ENCODE measurements at regions not wholly inside any gene's neighbourhood (a gene's known extent, or its start where the extent isn't known, plus 50 kb on each side); places are given as distances from the start of the nearest gene placed in this dataset.

GRCh38 chr1:38210021-38210894 is 163.7 kb upstream of the POU3F1 start:
- Histone ChIP-seq H3K4me3 (no peak overlapping the region), H3K4me1 (ENCODE audit: control insufficient read depth in 1 of 2, low read depth in 2 of 2) (no peaks in the 10 kb centered on the region), H3K36me3 (no peaks in the 10 kb centered on the region), H3K27me3 (replicated peaks; ENCODE audit: insufficient read depth) (no peaks in the 10 kb centered on the region), H3K27ac (no peak overlapping the region), H3K9me3 (no peaks in the 10 kb centered on the region)
- no peak for DNase-seq (ENCODE audit: low spot score)
- TF ChIP-seq CTCF (IDR thresholded peaks at IDR 0.05), result no peak
- no peak for ATAC-seq (ENCODE audit: insufficient number of reproducible peaks, low FRiP score, low read depth)

- Histone ChIP-seq H3K4me1 (ENCODE audit: control insufficient read depth in 1 of 2, low read depth in 2 of 2) (no peaks in the 10 kb centered on the region), H3K27ac (no peak overlapping the region), H3K36me3 (no peaks in the 10 kb centered on the region), H3K4me3 (no peak overlapping the region), H3K9me3 (no peaks in the 10 kb centered on the region), H3K27me3 (replicated peaks; ENCODE audit: insufficient read depth) (no peaks in the 10 kb centered on the region)
- DNase-seq (ENCODE audit: low spot score) (no peak), ATAC-seq (ENCODE audit: insufficient number of reproducible peaks, low FRiP score, low read depth) (no peak)
- TF ChIP-seq CTCF (IDR thresholded peaks at IDR 0.05), result no peak
Measured at GRCh38 chr1:38208716-38209632, 162.4 kb upstream of the POU3F1 start.

- H3K27ac ChIP-seq, result no peak overlapping the region
- H3K36me3 ChIP-seq, result no peaks in the 10 kb centered on the region
- H3K27me3 ChIP-seq (replicated peaks; ENCODE audit: insufficient read depth), result no peaks in the 10 kb centered on the region
- ATAC-seq (ENCODE audit: insufficient number of reproducible peaks, low FRiP score, low read depth) (no peak), DNase-seq (ENCODE audit: low spot score) (no peak)
- H3K4me3 ChIP-seq, result no peak overlapping the region
- no peaks in the 10 kb centered on the region for H3K9me3 ChIP-seq
- no peak for TF ChIP-seq CTCF (IDR thresholded peaks at IDR 0.05)
- no peaks in the 10 kb centered on the region for H3K4me1 ChIP-seq (ENCODE audit: control insufficient read depth in 1 of 2, low read depth in 2 of 2)
Measured at GRCh38 chr1:38207906-38208305, 161.3 kb upstream of the POU3F1 start.

GRCh38 chr1:38207275-38207674 is 160.7 kb upstream of the POU3F1 start:
- DNase-seq (ENCODE audit: low spot score), result no peak
- Histone ChIP-seq H3K4me1 (ENCODE audit: control insufficient read depth in 1 of 2, low read depth in 2 of 2) (no peaks in the 10 kb centered on the region), H3K27me3 (replicated peaks; ENCODE audit: insufficient read depth) (no peaks in the 10 kb centered on the region), H3K4me3 (no peak overlapping the region), H3K36me3 (no peaks in the 10 kb centered on the region), H3K27ac (no peak overlapping the region), H3K9me3 (no peaks in the 10 kb centered on the region)
- ATAC-seq (ENCODE audit: insufficient number of reproducible peaks, low FRiP score, low read depth), result no peak
- no peak for TF ChIP-seq CTCF (IDR thresholded peaks at IDR 0.05)

- no peak for TF ChIP-seq CTCF (IDR thresholded peaks at IDR 0.05)
- DNase-seq (ENCODE audit: low spot score) (no peak), ATAC-seq (ENCODE audit: insufficient number of reproducible peaks, low FRiP score, low read depth) (no peak)
- Histone ChIP-seq H3K36me3 (no peaks in the 10 kb centered on the region), H3K9me3 (no peaks in the 10 kb centered on the region), H3K27me3 (replicated peaks; ENCODE audit: insufficient read depth) (no peaks in the 10 kb centered on the region), H3K27ac (no peak overlapping the region), H3K4me3 (no peak overlapping the region), H3K4me1 (ENCODE audit: control insufficient read depth in 1 of 2, low read depth in 2 of 2) (no peaks in the 10 kb centered on the region)
Measured at GRCh38 chr1:38204698-38205097, 158.1 kb upstream of the POU3F1 start.

Data from thoracic aorta (tissue), 2 donors.